Endodermal cell (in vitro differentiated cells): ENCODE measurements at regions not wholly inside any gene's neighbourhood (a gene's known extent, or its start where the extent isn't known, plus 50 kb on each side); places are given as distances from the start of the nearest gene placed in this dataset.
A peak's percentile ranks its signal among the peaks of the same experiment; 100 is the strongest.

Experiments used
- DNase-seq: peaks from one replicate; pipeline ENCODE4 v3.0.0-alpha.2; 2017
- H3K27ac ChIP-seq: 2 replicates; pipeline ENCODE4 v1.5.1; 2013; ENCODE audit warnings: mild to moderate bottlenecking, low read depth, low read length, moderate library complexity
- H3K27me3 ChIP-seq: 2 replicates; pipeline ENCODE4 v1.6.1; 2013; ENCODE audit warnings: mild to moderate bottlenecking, low read length, moderate library complexity; ENCODE audit not compliant: insufficient read depth, control insufficient read depth, poor library complexity, severe bottlenecking
- H3K36me3 ChIP-seq: 2 replicates; pipeline ENCODE4 v1.7.0; 2013; ENCODE audit warnings: mild to moderate bottlenecking, low read length, moderate library complexity; ENCODE audit not compliant: control insufficient read depth, insufficient read depth
- H3K4me1 ChIP-seq: one replicate; pipeline ENCODE4 v1.7.0; 2013; ENCODE audit warnings: low read length; ENCODE audit not compliant: control insufficient read depth, insufficient read depth
- H3K4me3 ChIP-seq: 2 replicates; pipeline ENCODE4 v1.5.1; 2013; ENCODE audit warnings: mild to moderate bottlenecking, low read length, moderate library complexity
- H3K9ac ChIP-seq: 2 replicates; pipeline ENCODE4 v1.6.1; 2013; ENCODE audit warnings: mild to moderate bottlenecking, low read length, moderate library complexity; ENCODE audit not compliant: poor library complexity, severe bottlenecking; ENCODE audit errors: extremely low read depth
- H3K9me3 ChIP-seq: 2 replicates; pipeline ENCODE4 v1.6.1; 2013; ENCODE audit warnings: mild to moderate bottlenecking, low read length, moderate library complexity; ENCODE audit not compliant: control insufficient read depth
- H3K27ac Mint-ChIP-seq: 2 replicates; pipeline ENCODE4 v1.8.0; 2020; ENCODE audit warnings: mixed read lengths
- H3K27me3 Mint-ChIP-seq: 2 replicates; pipeline ENCODE4 v1.8.0; 2021; ENCODE audit warnings: mild to moderate bottlenecking, mixed read lengths; ENCODE audit not compliant: insufficient read depth
- H3K36me3 Mint-ChIP-seq: 2 replicates; pipeline ENCODE4 v1.8.0; 2020; ENCODE audit warnings: low read depth, mixed read lengths
- H3K4me1 Mint-ChIP-seq: 2 replicates; pipeline ENCODE4 v1.8.0; 2020; ENCODE audit warnings: mixed read lengths
- H3K4me3 Mint-ChIP-seq: 2 replicates; pipeline ENCODE4 v1.8.0; 2020; ENCODE audit warnings: mild to moderate bottlenecking, moderate library complexity, mixed read lengths
- H3K9me3 Mint-ChIP-seq: 2 replicates; pipeline ENCODE4 v1.8.0; 2020; ENCODE audit warnings: mild to moderate bottlenecking, mixed read lengths
- CTCF ChIP-seq: fragments of 200-600 bp; sonication (generic); conservative IDR thresholded peaks from 2 replicates; pipeline ENCODE4 v1.5.0; 2021; ENCODE audit warnings: antibody characterized with exemption, mild to moderate bottlenecking
- WGBS, 2 experiments: methylation state at CpG; one replicate each; pipeline versions ENCODE4 v1.1.5 to v1.1.7; 2013; ENCODE audit warnings: missing lambda C conversion rate in 2 of 2, mixed read lengths in 1 of 2; ENCODE audit not compliant: insufficient coverage in 1 of 2, insufficient read length in 1 of 2; 5-methylcytosine and 5-hydroxymethylcytosine counted together

- H3K4me1 ChIP-seq, result no peaks in the 10 kb centered on the region
- peaks cover 33% of the 10 kb centered on the region for H3K27me3 Mint-ChIP-seq
- peaks cover 16% of the 10 kb centered on the region for H3K9me3 Mint-ChIP-seq
- no peak overlapping the region for H3K27ac ChIP-seq
- no peaks in the 10 kb centered on the region for H3K27me3 ChIP-seq
- no peaks in the 10 kb centered on the region for H3K36me3 ChIP-seq
- WGBS, 2 experiments, result 90% methylated on average over 4 of the region's 4 CpGs; no CpG with 5 or more reads in 1 of the 2 experiments
- H3K4me3 Mint-ChIP-seq, result no peak overlapping the region
- no peaks in the 10 kb centered on the region for H3K9me3 ChIP-seq
- no peak overlapping the region for H3K27ac Mint-ChIP-seq
- no peaks in the 10 kb centered on the region for H3K4me1 Mint-ChIP-seq
- H3K4me3 ChIP-seq, result no peak overlapping the region
- TF ChIP-seq CTCF, result no peak
- no peaks in the 10 kb centered on the region for H3K36me3 Mint-ChIP-seq
- H3K9ac ChIP-seq, result no peak overlapping the region
- DNase-seq, result peak; percentile 27
Observed at GRCh38 chr11:119560961-119561360, 138.0 kb upstream of the THY1 start.

GRCh38 chr11:119560291-119560690 is 137.3 kb upstream of the THY1 start:
- Mint-ChIP-seq H3K36me3 (no peaks in the 10 kb centered on the region), H3K27ac (no peak overlapping the region), H3K9me3 (peaks cover 16% of the 10 kb centered on the region), H3K4me1 (no peaks in the 10 kb centered on the region), H3K4me3 (no peak overlapping the region), H3K27me3 (peaks cover 35% of the 10 kb centered on the region)
- TF ChIP-seq CTCF, result no peak
- Histone ChIP-seq H3K27ac (no peak overlapping the region), H3K4me1 (no peaks in the 10 kb centered on the region), H3K9ac (no peak overlapping the region), H3K9me3 (no peaks in the 10 kb centered on the region), H3K27me3 (no peaks in the 10 kb centered on the region), H3K4me3 (no peak overlapping the region), H3K36me3 (no peaks in the 10 kb centered on the region)
- DNase-seq, result peak; percentile 23
- WGBS, 2 experiments, result 85 to 96% methylated on average over 4 to 6 of the region's 6 CpGs

- TF ChIP-seq CTCF, result no peak
- no peaks in the 10 kb centered on the region for H3K36me3 ChIP-seq
- no peaks in the 10 kb centered on the region for H3K27me3 ChIP-seq
- no peak for DNase-seq
- H3K9me3 ChIP-seq, result no peaks in the 10 kb centered on the region
- no peaks in the 10 kb centered on the region for H3K4me1 ChIP-seq
- H3K9ac ChIP-seq, result no peak overlapping the region
- no peak overlapping the region for H3K27ac Mint-ChIP-seq
- no peak overlapping the region for H3K4me3 ChIP-seq
- H3K9me3 Mint-ChIP-seq, result peaks cover 13% of the 10 kb centered on the region
- H3K27ac ChIP-seq, result no peak overlapping the region
- no peak overlapping the region for H3K4me3 Mint-ChIP-seq
- H3K36me3 Mint-ChIP-seq, result no peaks in the 10 kb centered on the region
- H3K27me3 Mint-ChIP-seq, result peaks cover 1% of the 10 kb centered on the region
- no peaks in the 10 kb centered on the region for H3K4me1 Mint-ChIP-seq
Observed at GRCh38 chr11:119552106-119552485, 129.1 kb upstream of the THY1 start.
